ENCODE measurements at regions not wholly inside any gene's neighbourhood (a gene's known extent, or its start where the extent isn't known, plus 50 kb on each side); places are given as distances from the start of the nearest gene placed in this dataset. TPM values are rescaled to one million over a fixed set of nuclear protein-coding genes. Genes with fewer than 3 reads are reported as not detected.

Small RNA genes lying in the stretch of these regions (small RNA-seq; reads per million reads assigned to genes)
- gene RNA5SP484 (ENCODE audit: insufficient read depth): not detected

Data from mesendoderm (in vitro differentiated cells).